Endodermal cell (in vitro differentiated cells): ENCODE measurements at regions not wholly inside any gene's neighbourhood (a gene's known extent, or its start where the extent isn't known, plus 50 kb on each side); places are given as distances from the start of the nearest gene placed in this dataset.

Experiments used
- DNase-seq: peaks from one replicate; pipeline ENCODE4 v3.0.0-alpha.2; 2017
- H3K27ac ChIP-seq: 2 replicates; pipeline ENCODE4 v1.5.1; 2013; ENCODE audit warnings: mild to moderate bottlenecking, low read depth, low read length, moderate library complexity
- H3K27me3 ChIP-seq: 2 replicates; pipeline ENCODE4 v1.6.1; 2013; ENCODE audit warnings: mild to moderate bottlenecking, low read length, moderate library complexity; ENCODE audit not compliant: insufficient read depth, control insufficient read depth, poor library complexity, severe bottlenecking
- H3K36me3 ChIP-seq: 2 replicates; pipeline ENCODE4 v1.7.0; 2013; ENCODE audit warnings: mild to moderate bottlenecking, low read length, moderate library complexity; ENCODE audit not compliant: control insufficient read depth, insufficient read depth
- H3K4me1 ChIP-seq: one replicate; pipeline ENCODE4 v1.7.0; 2013; ENCODE audit warnings: low read length; ENCODE audit not compliant: control insufficient read depth, insufficient read depth
- H3K4me3 ChIP-seq: 2 replicates; pipeline ENCODE4 v1.5.1; 2013; ENCODE audit warnings: mild to moderate bottlenecking, low read length, moderate library complexity
- H3K9ac ChIP-seq: 2 replicates; pipeline ENCODE4 v1.6.1; 2013; ENCODE audit warnings: mild to moderate bottlenecking, low read length, moderate library complexity; ENCODE audit not compliant: poor library complexity, severe bottlenecking; ENCODE audit errors: extremely low read depth
- H3K9me3 ChIP-seq: 2 replicates; pipeline ENCODE4 v1.6.1; 2013; ENCODE audit warnings: mild to moderate bottlenecking, low read length, moderate library complexity; ENCODE audit not compliant: control insufficient read depth
- H3K27ac Mint-ChIP-seq: 2 replicates; pipeline ENCODE4 v1.8.0; 2020; ENCODE audit warnings: mixed read lengths
- H3K27me3 Mint-ChIP-seq: 2 replicates; pipeline ENCODE4 v1.8.0; 2021; ENCODE audit warnings: mild to moderate bottlenecking, mixed read lengths; ENCODE audit not compliant: insufficient read depth
- H3K36me3 Mint-ChIP-seq: 2 replicates; pipeline ENCODE4 v1.8.0; 2020; ENCODE audit warnings: low read depth, mixed read lengths
- H3K4me1 Mint-ChIP-seq: 2 replicates; pipeline ENCODE4 v1.8.0; 2020; ENCODE audit warnings: mixed read lengths
- H3K4me3 Mint-ChIP-seq: 2 replicates; pipeline ENCODE4 v1.8.0; 2020; ENCODE audit warnings: mild to moderate bottlenecking, moderate library complexity, mixed read lengths
- H3K9me3 Mint-ChIP-seq: 2 replicates; pipeline ENCODE4 v1.8.0; 2020; ENCODE audit warnings: mild to moderate bottlenecking, mixed read lengths
- CTCF ChIP-seq: fragments of 200-600 bp; sonication (generic); conservative IDR thresholded peaks from 2 replicates; pipeline ENCODE4 v1.5.0; 2021; ENCODE audit warnings: antibody characterized with exemption, mild to moderate bottlenecking
- WGBS, 2 experiments: methylation state at CpG; one replicate each; pipeline versions ENCODE4 v1.1.5 to v1.1.7; 2013; ENCODE audit warnings: missing lambda C conversion rate in 2 of 2, mixed read lengths in 1 of 2; ENCODE audit not compliant: insufficient coverage in 1 of 2, insufficient read length in 1 of 2; 5-methylcytosine and 5-hydroxymethylcytosine counted together

GRCh38 chr6:92111386-92111785 is 1308.0 kb downstream of the EPHA7 start:
- 100% methylated on average over 1 of the region's 2 CpGs for WGBS, 2 experiments
- H3K27me3 Mint-ChIP-seq, result peaks cover 11% of the 10 kb centered on the region
- no peak overlapping the region for H3K9ac ChIP-seq

GRCh38 chr6:92110403-92110802 is 1309.0 kb downstream of the EPHA7 start:
- Histone ChIP-seq H3K9me3 (no peaks in the 10 kb centered on the region), H3K9ac (no peak overlapping the region), H3K27me3 (no peaks in the 10 kb centered on the region), H3K27ac (no peak overlapping the region), H3K4me1 (no peaks in the 10 kb centered on the region), H3K4me3 (no peak overlapping the region), H3K36me3 (no peaks in the 10 kb centered on the region)
- TF ChIP-seq CTCF, result no peak
- DNase-seq, result no peak
- peaks cover 2% of the 10 kb centered on the region for H3K27me3 Mint-ChIP-seq
- H3K27ac Mint-ChIP-seq, result no peak overlapping the region
- no peaks in the 10 kb centered on the region for H3K36me3 Mint-ChIP-seq
- H3K4me1 Mint-ChIP-seq, result no peaks in the 10 kb centered on the region
- WGBS, 2 experiments, result 90 to 100% methylated on average over 3 of the region's 4 CpGs
- H3K4me3 Mint-ChIP-seq, result no peak overlapping the region
- no peaks in the 10 kb centered on the region for H3K9me3 Mint-ChIP-seq

More at GRCh38 chr6:92111386-92111785, 1308.0 kb downstream of the EPHA7 start:
- Mint-ChIP-seq H3K36me3 (no peaks in the 10 kb centered on the region), H3K4me3 (no peak overlapping the region), H3K27ac (no peak overlapping the region), H3K9me3 (no peaks in the 10 kb centered on the region), H3K4me1 (no peaks in the 10 kb centered on the region)
- no peak overlapping the region for H3K27ac ChIP-seq
- H3K27me3 ChIP-seq, result peaks cover 10% of the 10 kb centered on the region
- no peaks in the 10 kb centered on the region for H3K9me3 ChIP-seq
- no peak overlapping the region for H3K4me3 ChIP-seq
- no peak for DNase-seq
- no peaks in the 10 kb centered on the region for H3K36me3 ChIP-seq
- TF ChIP-seq CTCF, result no peak
- no peaks in the 10 kb centered on the region for H3K4me1 ChIP-seq

GRCh38 chr6:92109956-92110355 is 1309.4 kb downstream of the EPHA7 start:
- Mint-ChIP-seq H3K4me1 (no peaks in the 10 kb centered on the region), H3K36me3 (no peaks in the 10 kb centered on the region), H3K4me3 (no peak overlapping the region), H3K27me3 (no peaks in the 10 kb centered on the region), H3K9me3 (no peaks in the 10 kb centered on the region), H3K27ac (no peak overlapping the region)
- 90 to 95% methylated on average over 4 to 5 of the region's 5 CpGs for WGBS, 2 experiments
- no peak for DNase-seq
- H3K9ac ChIP-seq, result no peak overlapping the region
- no peaks in the 10 kb centered on the region for H3K36me3 ChIP-seq
- TF ChIP-seq CTCF, result no peak
- H3K4me3 ChIP-seq, result no peak overlapping the region
- no peaks in the 10 kb centered on the region for H3K4me1 ChIP-seq
- no peaks in the 10 kb centered on the region for H3K27me3 ChIP-seq
- no peaks in the 10 kb centered on the region for H3K9me3 ChIP-seq
- no peak overlapping the region for H3K27ac ChIP-seq
